ENCODE measurements at regions not wholly inside any gene's neighbourhood (a gene's known extent, or its start where the extent isn't known, plus 50 kb on each side); places are given as distances from the start of the nearest gene placed in this dataset.

- no peak overlapping the region for H3K4me3 ChIP-seq
- no peak overlapping the region for H3K27ac ChIP-seq
- H3K36me3 ChIP-seq: no peaks in the 10 kb centered on the region
- no peaks in the 10 kb centered on the region for H3K9me3 ChIP-seq (ENCODE audit: low read depth)
- no peak for TF ChIP-seq CTCF (IDR thresholded peaks at IDR 0.05; ENCODE audit: low read depth, low read length)
- DNase-seq (ENCODE audit: low read depth in 1 of 2, low spot score in 1 of 2): no peak
- H3K27me3 ChIP-seq: no peaks in the 10 kb centered on the region
- H3K4me1 ChIP-seq (ENCODE audit: low read depth): no peaks in the 10 kb centered on the region
Observed at GRCh38 chr6:17202526-17202925, 78.6 kb upstream of the RBM24 start.

- no peak for TF ChIP-seq CTCF (IDR thresholded peaks at IDR 0.05; ENCODE audit: low read depth, low read length)
- Histone ChIP-seq H3K27ac (no peak overlapping the region), H3K9me3 (ENCODE audit: low read depth) (no peaks in the 10 kb centered on the region), H3K4me3 (no peak overlapping the region), H3K4me1 (ENCODE audit: low read depth) (no peaks in the 10 kb centered on the region), H3K36me3 (no peaks in the 10 kb centered on the region), H3K27me3 (no peaks in the 10 kb centered on the region)
- DNase-seq (ENCODE audit: low read depth in 1 of 2, low spot score in 1 of 2): no peak
Observed at GRCh38 chr6:17204533-17204932, 76.6 kb upstream of the RBM24 start.

GRCh38 chr6:17206566-17207072 is 74.5 kb upstream of the RBM24 start:
- Histone ChIP-seq H3K4me3 (no peak overlapping the region), H3K4me1 (ENCODE audit: low read depth) (no peaks in the 10 kb centered on the region), H3K27me3 (no peaks in the 10 kb centered on the region), H3K36me3 (no peaks in the 10 kb centered on the region), H3K9me3 (ENCODE audit: low read depth) (no peaks in the 10 kb centered on the region), H3K27ac (no peak overlapping the region)
- TF ChIP-seq CTCF (IDR thresholded peaks at IDR 0.05; ENCODE audit: low read depth, low read length): no peak
- DNase-seq (ENCODE audit: low read depth in 1 of 2, low spot score in 1 of 2): no peak

- Histone ChIP-seq H3K9me3 (ENCODE audit: low read depth) (no peaks in the 10 kb centered on the region), H3K27me3 (no peaks in the 10 kb centered on the region), H3K4me1 (ENCODE audit: low read depth) (peaks cover 4% of the 10 kb centered on the region), H3K4me3 (no peak overlapping the region), H3K36me3 (no peaks in the 10 kb centered on the region), H3K27ac (no peak overlapping the region)
- TF ChIP-seq CTCF (IDR thresholded peaks at IDR 0.05; ENCODE audit: low read depth, low read length): no peak
- no peak for DNase-seq (ENCODE audit: low read depth in 1 of 2, low spot score in 1 of 2)
Observed at GRCh38 chr6:17207281-17207680, 73.9 kb upstream of the RBM24 start.

GRCh38 chr6:17210683-17211082 is 70.5 kb upstream of the RBM24 start:
- Histone ChIP-seq H3K4me1 (ENCODE audit: low read depth) (peaks cover 4% of the 10 kb centered on the region), H3K36me3 (no peaks in the 10 kb centered on the region), H3K4me3 (no peak overlapping the region), H3K9me3 (ENCODE audit: low read depth) (no peaks in the 10 kb centered on the region), H3K27me3 (no peaks in the 10 kb centered on the region), H3K27ac (no peak overlapping the region)
- no peak for DNase-seq (ENCODE audit: low read depth in 1 of 2, low spot score in 1 of 2)
- no peak for TF ChIP-seq CTCF (IDR thresholded peaks at IDR 0.05; ENCODE audit: low read depth, low read length)

- no peaks in the 10 kb centered on the region for H3K36me3 ChIP-seq
- H3K27me3 ChIP-seq: no peaks in the 10 kb centered on the region
- no peak for DNase-seq (ENCODE audit: low read depth in 1 of 2, low spot score in 1 of 2)
- peaks cover 4% of the 10 kb centered on the region for H3K4me1 ChIP-seq (ENCODE audit: low read depth)
- no peaks in the 10 kb centered on the region for H3K9me3 ChIP-seq (ENCODE audit: low read depth)
- H3K27ac ChIP-seq: no peak overlapping the region
- H3K4me3 ChIP-seq: no peak overlapping the region
- TF ChIP-seq CTCF (IDR thresholded peaks at IDR 0.05; ENCODE audit: low read depth, low read length): no peak
Observed at GRCh38 chr6:17211101-17211500, 70.1 kb upstream of the RBM24 start.

All from cardiac muscle cell (in vitro differentiated cells and primary cell).